ENCODE measurements at regions not wholly inside any gene's neighbourhood (a gene's known extent, or its start where the extent isn't known, plus 50 kb on each side); places are given as distances from the start of the nearest gene placed in this dataset.

GRCh38 chr10:109359316-109359715, 564.0 kb downstream of the XPNPEP1 start:
- TF ChIP-seq CTCF (IDR thresholded peaks at IDR 0.05) (no peak), POLR2AphosphoS5 (IDR thresholded peaks at IDR 0.05) (no peak), EP300 (IDR thresholded peaks at IDR 0.05) (no peak)
